Mesothelial cell of epicardium (in vitro differentiated cells): ENCODE measurements at regions not wholly inside any gene's neighbourhood (a gene's known extent, or its start where the extent isn't known, plus 50 kb on each side); places are given as distances from the start of the nearest gene placed in this dataset.
A peak's percentile ranks its signal among the peaks of the same experiment; 100 is the strongest.

Source experiments
- DNase-seq, 2 experiments: peaks; one replicate each; pipeline ENCODE4 v3.0.0; 2021; ENCODE audit warnings: low spot score in 2 of 2; ENCODE audit not compliant: unreplicated experiment in 2 of 2
- H3K27ac Mint-ChIP-seq: 2 replicates; pipeline ENCODE4 v1.8.0; 2021; ENCODE audit warnings: mixed read lengths
- H3K27me3 Mint-ChIP-seq: 2 replicates; pipeline ENCODE4 v1.8.0; 2021; ENCODE audit warnings: low read depth, mixed read lengths
- H3K36me3 Mint-ChIP-seq: 2 replicates; pipeline ENCODE4 v1.8.0; 2021; ENCODE audit warnings: mixed read lengths
- H3K4me1 Mint-ChIP-seq: 2 replicates; pipeline ENCODE4 v1.8.0; 2021; ENCODE audit warnings: mixed read lengths
- H3K4me3 Mint-ChIP-seq: 2 replicates; pipeline ENCODE4 v1.8.0; 2021; ENCODE audit warnings: mild to moderate bottlenecking, moderate library complexity, mixed read lengths
- H3K9me3 Mint-ChIP-seq: 2 replicates; pipeline ENCODE4 v1.8.0; 2021; ENCODE audit warnings: mixed read lengths
- CTCF ChIP-seq: fragments of 200-600 bp; sonication (generic); IDR thresholded peaks from one replicate; pipeline ENCODE4 v1.5.0; 2021; ENCODE audit warnings: antibody characterized with exemption; ENCODE audit not compliant: unreplicated experiment

GRCh38 chr7:28311670-28312069, 100.6 kb upstream of the CREB5 start:
- H3K9me3 Mint-ChIP-seq: no peaks in the 10 kb centered on the region
- DNase-seq: no peak
- H3K36me3 Mint-ChIP-seq: no peaks in the 10 kb centered on the region
- peaks cover 25% of the 10 kb centered on the region for H3K4me1 Mint-ChIP-seq
- H3K27ac Mint-ChIP-seq: no peak overlapping the region
- no peak for TF ChIP-seq CTCF
- H3K27me3 Mint-ChIP-seq: peaks cover 10% of the 10 kb centered on the region
- no peak overlapping the region for H3K4me3 Mint-ChIP-seq

- no peak for TF ChIP-seq CTCF
- Mint-ChIP-seq H3K27ac (no peak overlapping the region), H3K36me3 (no peaks in the 10 kb centered on the region), H3K27me3 (peaks cover 10% of the 10 kb centered on the region), H3K4me1 (peaks cover 32% of the 10 kb centered on the region), H3K9me3 (no peaks in the 10 kb centered on the region), H3K4me3 (no peak overlapping the region)
- no peak for DNase-seq
Observed at GRCh38 chr7:28312948-28313347, 99.4 kb upstream of the CREB5 start.

- peaks cover 10% of the 10 kb centered on the region for H3K27me3 Mint-ChIP-seq
- no peak overlapping the region for H3K27ac Mint-ChIP-seq
Observed at GRCh38 chr7:28314841-28315240, 97.5 kb upstream of the CREB5 start.

GRCh38 chr7:28315565-28316410, 96.5 kb upstream of the CREB5 start:
- H3K27me3 Mint-ChIP-seq: peaks cover 8% of the 10 kb centered on the region
- H3K4me1 Mint-ChIP-seq: peaks cover 32% of the 10 kb centered on the region
- no peaks in the 10 kb centered on the region for H3K9me3 Mint-ChIP-seq
- peak in 1 of 2 experiments; percentile 50 for DNase-seq
- no peak for TF ChIP-seq CTCF
- H3K36me3 Mint-ChIP-seq: no peaks in the 10 kb centered on the region
- H3K27ac Mint-ChIP-seq: peak overlapping the region; percentile 64
- H3K4me3 Mint-ChIP-seq: peak overlapping the region; percentile 20

More at GRCh38 chr7:28314841-28315240, 97.5 kb upstream of the CREB5 start:
- DNase-seq: no peak
- H3K36me3 Mint-ChIP-seq: no peaks in the 10 kb centered on the region
- TF ChIP-seq CTCF: no peak
- peaks cover 32% of the 10 kb centered on the region for H3K4me1 Mint-ChIP-seq
- no peaks in the 10 kb centered on the region for H3K9me3 Mint-ChIP-seq
- H3K4me3 Mint-ChIP-seq: no peak overlapping the region

- H3K27ac Mint-ChIP-seq: no peak overlapping the region
- no peak overlapping the region for H3K4me3 Mint-ChIP-seq
- no peaks in the 10 kb centered on the region for H3K9me3 Mint-ChIP-seq
- peaks cover 32% of the 10 kb centered on the region for H3K4me1 Mint-ChIP-seq
- peaks cover 4% of the 10 kb centered on the region for H3K27me3 Mint-ChIP-seq
- DNase-seq: no peak
- no peak for TF ChIP-seq CTCF
- no peaks in the 10 kb centered on the region for H3K36me3 Mint-ChIP-seq
Observed at GRCh38 chr7:28316489-28316888, 95.8 kb upstream of the CREB5 start.
